ENCODE measurements at regions not wholly inside any gene's neighbourhood (a gene's known extent, or its start where the extent isn't known, plus 50 kb on each side); places are given as distances from the start of the nearest gene placed in this dataset.

GRCh38 chr1:93765099-93765498 lies 83.5 kb upstream of the BCAR3 start:
- TF ChIP-seq CTCF (IDR thresholded peaks at IDR 0.05; ENCODE audit: poor library complexity), result no peak
- no peak for TF ChIP-seq EZH2 (IDR thresholded peaks at IDR 0.05; ENCODE audit: borderline replicate concordance)

Data from hepatocyte (in vitro differentiated cells).